ENCODE measurements at regions not wholly inside any gene's neighbourhood (a gene's known extent, or its start where the extent isn't known, plus 50 kb on each side); places are given as distances from the start of the nearest gene placed in this dataset.

GRCh38 chr5:145471831-145472612 lies 363.1 kb downstream of the PRELID2 start:
- peak overlapping the region; percentile 31; the same call in 1 of the 3 replicates for H2BK15ac ChIP-seq (ENCODE audit: low read depth, low read length)
- POLR2A ChIA-PET (ENCODE audit: unreplicated experiment), result no interaction called here
- in situ Hi-C loops (cut with MboI; ENCODE audit: low sequenced_read_pairs), result no loop called here

More at GRCh38 chr5:145471831-145472612, 363.1 kb downstream of the PRELID2 start:
- Histone ChIP-seq H3K14ac (replicated peaks; ENCODE audit: low read depth, low read length) (0 out of 2 replicates have a peak overlapping the region, but pooled peaks have one; percentile 14), H3K4me2 (ENCODE audit: low read depth, low read length) (peak overlapping the region; percentile 27; the same call in 1 of the 2 replicates), H4K8ac (ENCODE audit: low read depth in 2 of 2, low read length in 2 of 2) (peak overlapping the region in 1 of 2 experiments; percentile 9; a peak in 3 of 4 replicates), H2AK9ac (replicated peaks; ENCODE audit: low read depth, low read length, poor library complexity) (no peak overlapping the region), H2BK120ac (ENCODE audit: low read depth, low read length) (peak overlapping the region; percentile 50), H3K27ac (ENCODE audit: insufficient read depth, low read length) (no peak overlapping the region), H3K4ac (ENCODE audit: low read depth, low read length) (peak overlapping the region; percentile 24), H3K4me1 (ENCODE audit: control insufficient read depth, insufficient read depth, low read length) (peaks cover 9% of the 10 kb centered on the region), H3K27me3 (ENCODE audit: control insufficient read depth, insufficient read depth, low read length) (no peaks in the 10 kb centered on the region), H2AFZ (replicated peaks; ENCODE audit: low read length, poor library complexity) (no peak overlapping the region), H3K9me1 (ENCODE audit: insufficient read depth, low read length) (no peaks in the 10 kb centered on the region), H3K23ac (ENCODE audit: low read depth, low read length) (no peak overlapping the region), H3K56ac (ENCODE audit: extremely low read depth, insufficient read depth, low read length) (no peak overlapping the region), H3K4me3 (ENCODE audit: insufficient read depth, low read depth, low read length) (no peak overlapping the region), H3K79me1 (ENCODE audit: low read depth in 1 of 2, low read length in 2 of 2) (no peaks in the 10 kb centered on the region), H2AK5ac (ENCODE audit: low read depth, low read length) (peak overlapping the region; percentile 71), H4K20me1 (ENCODE audit: insufficient read depth, low read length) (no peaks in the 10 kb centered on the region), H4K5ac (ENCODE audit: low read depth, low read length) (peak overlapping the region; percentile 88; the same call in 1 of the 2 replicates), H3K36me3 (ENCODE audit: control insufficient read depth, insufficient read depth, low read length) (no peaks in the 10 kb centered on the region), H3K9me3 (ENCODE audit: control insufficient read depth, insufficient read depth, low read length) (no peaks in the 10 kb centered on the region), H3K18ac (ENCODE audit: low read depth, low read length) (peak overlapping the region; percentile 92; the same call in 1 of the 2 replicates), H3K9ac (ENCODE audit: low read depth, low read length) (no peak overlapping the region), H2BK20ac (ENCODE audit: low read depth, low read length) (peak overlapping the region; percentile 41), H4K91ac (ENCODE audit: insufficient read depth, low read depth, low read length) (peak overlapping the region; percentile 48; the same call in 1 of the 2 replicates), H2BK5ac (ENCODE audit: low read depth, low read length, poor library complexity, severe bottlenecking) (peak overlapping the region; percentile 85)
- DNase-seq (peak; percentile 36), ATAC-seq (ENCODE audit: low read depth) (peak; percentile 89)
- no TSS peak for BruUV-seq (replicated peaks)
- CTCF ChIA-PET, result interaction anchor here (1.3 kb wide), 1 partner anchor 125 kb away, joined by 4 read pairs; no protein-coding TSS in a partner anchor
- TF ChIP-seq USF2 (IDR thresholded peaks at IDR 0.05; ENCODE audit: low read depth, low read length), result no peak
- TF ChIP-seq MXI1 (IDR thresholded peaks at IDR 0.05; ENCODE audit: borderline replicate concordance, low read depth, low read length), result no peak
- TF ChIP-seq CEBPB (IDR thresholded peaks at IDR 0.05; ENCODE audit: low read depth, low read length), result no peak
- no peak for TF ChIP-seq CHD1 (IDR thresholded peaks at IDR 0.05; ENCODE audit: low read depth, low read length)
- no peak for TF ChIP-seq ELK1 (IDR thresholded peaks at IDR 0.05; ENCODE audit: borderline replicate concordance, low read depth, low read length)
- no peak for TF ChIP-seq FOS (IDR thresholded peaks at IDR 0.05; ENCODE audit: low read depth, low read length)
- no peak for TF ChIP-seq MAFK (IDR thresholded peaks at IDR 0.05; ENCODE audit: low read depth, low read length)
- no peak for TF ChIP-seq NFE2L2 (IDR thresholded peaks at IDR 0.05; ENCODE audit: low read depth, low read length)
- no peak for TF ChIP-seq POLR2A (IDR thresholded peaks at IDR 0.05; ENCODE audit: low read depth, low read length)
- no peak for TF ChIP-seq RCOR1 (IDR thresholded peaks at IDR 0.05; ENCODE audit: insufficient replicate concordance, low read length)
- dilution Hi-C loops (cut with HindIII; ENCODE audit: low sequenced_read_pairs, unreplicated experiment) (no loop called here), intact Hi-C loops (cut with micrococcal nuclease) (no loop called here)
- WGBS, 2 experiments (ENCODE audit: extremely low coverage in 2 of 2, insufficient read length in 1 of 2), result no CpG with 5 or more reads among the region's 1 CpG

Measured in IMR-90 (cell line).